Natural killer cell (primary cell): ENCODE measurements at regions not wholly inside any gene's neighbourhood (a gene's known extent, or its start where the extent isn't known, plus 50 kb on each side); places are given as distances from the start of the nearest gene placed in this dataset.

ENCODE experiments used
- ATAC-seq, 3 donors: fragments of 150-1000 bp in 2 of 3; fragments of 200-7000 bp in 1 of 3; cut with Tn5 transposase; 1 replicate in 1 of 3; 2 replicates in 2 of 3; pipeline ENCODE4 v1.10.0; 2021; ENCODE audit warnings: mild to moderate bottlenecking in 2 of 3, moderate library complexity in 2 of 3
- DNase-seq, 2 donors: peaks; one replicate each; pipeline versions ENCODE4 v3.0.0 to v3.0.0-alpha.2; 2013 to 2021; ENCODE audit warnings: mixed read lengths in 1 of 2
- H3K27ac ChIP-seq: one replicate; pipeline ENCODE4 v1.5.1; 2013; ENCODE audit warnings: mild to moderate bottlenecking, low read length
- H3K27me3 ChIP-seq: one replicate; pipeline ENCODE4 v1.6.1; 2013; ENCODE audit warnings: low read length; ENCODE audit not compliant: control insufficient read depth, insufficient read depth
- H3K36me3 ChIP-seq: one replicate; pipeline ENCODE4 v1.6.1; 2013; ENCODE audit warnings: low read length; ENCODE audit not compliant: control insufficient read depth, insufficient read depth
- H3K4me1 ChIP-seq: one replicate; pipeline ENCODE4 v1.6.1; 2013; ENCODE audit warnings: low read length; ENCODE audit not compliant: control insufficient read depth, insufficient read depth
- H3K4me3 ChIP-seq: one replicate; pipeline ENCODE4 v1.5.1; 2013; ENCODE audit warnings: low read length
- H3K9me3 ChIP-seq: one replicate; pipeline ENCODE4 v1.6.1; 2013; ENCODE audit warnings: low read length; ENCODE audit not compliant: control insufficient read depth, insufficient read depth
- H3K27ac Mint-ChIP-seq, 2 donors: one replicate each; pipeline ENCODE4 v1.8.0; 2022; ENCODE audit warnings: mild to moderate bottlenecking in 2 of 2, mixed read lengths in 2 of 2, moderate library complexity in 1 of 2
- H3K27me3 Mint-ChIP-seq, 2 donors: one replicate each; pipeline ENCODE4 v1.8.0; 2022; ENCODE audit warnings: low read depth in 2 of 2, mixed read lengths in 2 of 2
- H3K36me3 Mint-ChIP-seq: one replicate; pipeline ENCODE4 v1.8.0; 2022; ENCODE audit warnings: mixed read lengths
- H3K4me1 Mint-ChIP-seq, 2 donors: one replicate each; pipeline ENCODE4 v1.8.0; 2022; ENCODE audit warnings: mixed read lengths in 2 of 2
- H3K4me3 Mint-ChIP-seq: one replicate; pipeline ENCODE4 v1.8.0; 2022; ENCODE audit warnings: mild to moderate bottlenecking, moderate library complexity, mixed read lengths
- H3K9me3 Mint-ChIP-seq, 2 donors: one replicate each; pipeline ENCODE4 v1.8.0; 2022; ENCODE audit warnings: mixed read lengths in 2 of 2
- WGBS: methylation state at CpG from one replicate; pipeline ENCODE4 v1.1.7; 2013; ENCODE audit warnings: missing lambda C conversion rate; ENCODE audit not compliant: insufficient coverage; 5-methylcytosine and 5-hydroxymethylcytosine counted together
- intact Hi-C: fragments of 100-400 bp; cut with micrococcal nuclease; formaldehyde crosslinking; loops from one replicate; pipeline ENCODE4 v1.14.2; 2022
- TF ChIP-seq, protein P1 (sequence below): fragments of 200-600 bp; IDR thresholded peaks from one replicate; pipeline ENCODE4 v1.8.0; 2022; ENCODE audit warnings: antibody characterized with exemption

DNA sequence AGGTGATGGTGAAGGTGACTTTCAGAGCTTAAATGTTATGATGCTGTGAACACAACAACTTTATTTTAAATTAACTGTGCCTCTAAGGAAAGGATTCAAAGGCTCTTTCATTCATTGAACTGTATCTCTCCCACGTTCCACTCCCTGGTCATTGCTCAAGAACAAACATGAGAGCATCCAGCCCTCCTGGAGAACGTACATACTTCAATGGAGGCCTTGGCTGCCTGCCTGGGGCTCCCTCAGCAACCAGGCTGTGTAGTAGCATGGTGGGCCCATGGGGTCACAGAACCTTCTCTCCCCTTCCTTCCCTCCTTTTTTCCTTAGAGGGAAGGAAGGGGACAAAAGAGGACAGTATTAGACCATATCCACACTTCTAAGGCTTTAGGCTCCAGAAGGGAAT lies 234.3 kb downstream of the CDC5L start:
- Mint-ChIP-seq H3K27me3 (no peaks in the 10 kb centered on the region), H3K4me3 (no peak overlapping the region), H3K27ac (no peak overlapping the region), H3K36me3 (no peaks in the 10 kb centered on the region), H3K4me1 (no peaks in the 10 kb centered on the region), H3K9me3 (no peaks in the 10 kb centered on the region)
- 87% methylated on average over 2 of the region's 2 CpGs for WGBS
- no peak overlapping the region for H3K27ac ChIP-seq
- no peaks in the 10 kb centered on the region for H3K9me3 ChIP-seq
- H3K36me3 ChIP-seq = no peaks in the 10 kb centered on the region
- peaks cover 6% of the 10 kb centered on the region for H3K4me1 ChIP-seq
- TF ChIP-seq, protein P1, sequence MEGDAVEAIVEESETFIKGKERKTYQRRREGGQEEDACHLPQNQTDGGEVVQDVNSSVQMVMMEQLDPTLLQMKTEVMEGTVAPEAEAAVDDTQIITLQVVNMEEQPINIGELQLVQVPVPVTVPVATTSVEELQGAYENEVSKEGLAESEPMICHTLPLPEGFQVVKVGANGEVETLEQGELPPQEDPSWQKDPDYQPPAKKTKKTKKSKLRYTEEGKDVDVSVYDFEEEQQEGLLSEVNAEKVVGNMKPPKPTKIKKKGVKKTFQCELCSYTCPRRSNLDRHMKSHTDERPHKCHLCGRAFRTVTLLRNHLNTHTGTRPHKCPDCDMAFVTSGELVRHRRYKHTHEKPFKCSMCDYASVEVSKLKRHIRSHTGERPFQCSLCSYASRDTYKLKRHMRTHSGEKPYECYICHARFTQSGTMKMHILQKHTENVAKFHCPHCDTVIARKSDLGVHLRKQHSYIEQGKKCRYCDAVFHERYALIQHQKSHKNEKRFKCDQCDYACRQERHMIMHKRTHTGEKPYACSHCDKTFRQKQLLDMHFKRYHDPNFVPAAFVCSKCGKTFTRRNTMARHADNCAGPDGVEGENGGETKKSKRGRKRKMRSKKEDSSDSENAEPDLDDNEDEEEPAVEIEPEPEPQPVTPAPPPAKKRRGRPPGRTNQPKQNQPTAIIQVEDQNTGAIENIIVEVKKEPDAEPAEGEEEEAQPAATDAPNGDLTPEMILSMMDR = no peak
- ATAC-seq (no peak), DNase-seq (no peak)
- H3K27me3 ChIP-seq = no peaks in the 10 kb centered on the region
- no peak overlapping the region for H3K4me3 ChIP-seq
- intact Hi-C loops = no loop called here

DNA sequence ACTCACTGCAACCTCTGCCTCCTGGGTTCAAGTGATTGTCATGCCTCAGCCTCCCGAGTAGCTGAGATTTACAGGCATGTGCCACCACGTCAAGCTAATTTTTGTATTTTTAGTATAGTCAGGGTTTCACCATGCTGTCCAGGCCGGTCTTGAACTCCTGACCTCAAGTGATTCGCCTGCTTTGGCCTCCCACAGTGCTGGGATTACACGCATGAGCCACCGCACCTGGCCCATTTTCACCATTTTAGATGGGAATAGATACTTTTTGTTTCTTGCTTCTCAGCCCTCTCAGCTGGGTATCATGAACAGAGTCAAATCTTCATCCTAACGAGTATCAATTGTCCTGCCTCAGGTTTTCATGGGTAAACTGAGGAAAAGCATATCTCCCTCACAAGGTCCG lies 235.0 kb downstream of the CDC5L start:
- Histone ChIP-seq H3K4me3 (no peak overlapping the region), H3K27ac (no peak overlapping the region), H3K9me3 (no peaks in the 10 kb centered on the region), H3K36me3 (no peaks in the 10 kb centered on the region), H3K27me3 (no peaks in the 10 kb centered on the region), H3K4me1 (peaks cover 4% of the 10 kb centered on the region)
- TF ChIP-seq, protein P1 = no peak
- intact Hi-C loops = no loop called here
- DNase-seq = no peak
- peaks cover 0 to 2% of the 10 kb centered on the region in 2 donors for H3K4me1 Mint-ChIP-seq
- WGBS = 82% methylated on average over 8 of the region's 8 CpGs
- H3K4me3 Mint-ChIP-seq = no peak overlapping the region
- no peaks in the 10 kb centered on the region for H3K36me3 Mint-ChIP-seq
- no peaks in the 10 kb centered on the region for H3K27me3 Mint-ChIP-seq
- no peak overlapping the region for H3K27ac Mint-ChIP-seq
- no peaks in the 10 kb centered on the region for H3K9me3 Mint-ChIP-seq
- no peak for ATAC-seq

DNA sequence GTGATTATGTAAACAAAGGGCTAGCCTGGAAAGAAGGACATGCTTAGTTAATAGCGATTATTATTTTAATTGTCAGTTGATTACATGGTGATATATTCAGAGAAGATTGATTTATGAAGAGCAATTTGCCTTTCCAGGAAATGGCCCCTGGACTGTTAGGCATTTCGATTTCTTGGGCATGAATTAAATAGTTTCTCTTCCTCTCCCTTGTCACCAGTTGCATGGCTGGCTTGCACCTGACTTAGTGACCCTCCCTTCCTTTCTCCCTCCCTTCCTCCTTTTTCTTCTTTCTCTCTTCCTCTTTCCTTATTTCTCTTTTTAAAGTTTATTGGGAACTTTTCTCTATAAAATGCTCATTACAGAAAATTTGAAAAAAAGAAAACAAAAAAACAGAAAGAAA lies 235.4 kb downstream of the CDC5L start:
- DNase-seq (no peak), ATAC-seq (no peak)
- H3K27me3 ChIP-seq = no peaks in the 10 kb centered on the region
- TF ChIP-seq, protein P1 = no peak
- H3K9me3 ChIP-seq = no peaks in the 10 kb centered on the region
- Mint-ChIP-seq H3K27me3 (no peaks in the 10 kb centered on the region), H3K36me3 (no peaks in the 10 kb centered on the region), H3K27ac (no peak overlapping the region), H3K4me1 (peaks cover 0 to 3% of the 10 kb centered on the region in 2 donors), H3K9me3 (no peaks in the 10 kb centered on the region), H3K4me3 (no peak overlapping the region)
- H3K4me3 ChIP-seq = no peak overlapping the region
- H3K27ac ChIP-seq = no peak overlapping the region
- peaks cover 2% of the 10 kb centered on the region for H3K4me1 ChIP-seq
- no peaks in the 10 kb centered on the region for H3K36me3 ChIP-seq
- intact Hi-C loops = no loop called here
- 53% methylated on average over 2 of the region's 2 CpGs for WGBS

DNA sequence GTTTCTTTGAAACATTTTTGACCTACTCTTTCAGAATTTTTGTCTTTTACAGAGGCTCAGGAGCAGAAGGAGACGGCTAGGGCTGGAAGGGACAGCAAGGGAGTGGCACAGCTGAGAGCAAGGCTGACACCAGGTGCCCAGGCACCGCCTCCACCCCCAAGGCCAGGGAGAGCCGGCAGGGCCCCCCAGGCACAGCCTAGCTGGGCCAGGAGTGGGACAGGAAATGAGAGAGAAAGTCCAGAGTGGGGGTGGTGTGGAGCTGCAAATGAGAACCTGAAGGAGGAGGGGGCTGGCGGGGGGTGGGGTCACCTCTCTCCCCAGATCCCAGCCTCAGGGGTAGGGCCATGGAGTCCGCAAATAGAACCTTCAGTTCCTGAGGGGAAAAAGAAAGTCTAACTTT lies 236.7 kb downstream of the CDC5L start:
- intact Hi-C loops = no loop called here
- Histone ChIP-seq H3K27ac (no peak overlapping the region), H3K27me3 (no peaks in the 10 kb centered on the region), H3K4me3 (no peak overlapping the region), H3K9me3 (no peaks in the 10 kb centered on the region), H3K36me3 (no peaks in the 10 kb centered on the region), H3K4me1 (no peaks in the 10 kb centered on the region)
- no peaks in the 10 kb centered on the region for H3K36me3 Mint-ChIP-seq
- TF ChIP-seq, protein P1 = no peak
- H3K27me3 Mint-ChIP-seq = no peaks in the 10 kb centered on the region
- ATAC-seq (no peak), DNase-seq (no peak)
- WGBS = 36% methylated on average over 5 of the region's 5 CpGs
- no peaks in the 10 kb centered on the region for H3K9me3 Mint-ChIP-seq
- peaks cover 0 to 3% of the 10 kb centered on the region in 2 donors for H3K4me1 Mint-ChIP-seq
- no peak overlapping the region for H3K4me3 Mint-ChIP-seq
- no peak overlapping the region for H3K27ac Mint-ChIP-seq
